ENCODE measurements at regions not wholly inside any gene's neighbourhood (a gene's known extent, or its start where the extent isn't known, plus 50 kb on each side); places are given as distances from the start of the nearest gene placed in this dataset.

- H3K18ac ChIP-seq (ENCODE audit: insufficient read length, low read depth, low read length) = no peak overlapping the region
- TF ChIP-seq CTCF (conservative IDR thresholded peaks at IDR 0.05) = no peak
- no peak overlapping the region for H4K8ac ChIP-seq (replicated peaks; ENCODE audit: insufficient read length, low read depth, low read length)
- H3K4me1 ChIP-seq (ENCODE audit: insufficient read depth, low read length) = no peaks in the 10 kb centered on the region
- no peak overlapping the region for H3T11ph ChIP-seq (ENCODE audit: low read length)
- no peak overlapping the region for H3K23ac ChIP-seq (ENCODE audit: insufficient read length, low read depth, low read length)
- no peaks in the 10 kb centered on the region for H3K27me3 ChIP-seq (ENCODE audit: insufficient read depth, low read length)
- H2BK20ac ChIP-seq (ENCODE audit: low read depth, low read length, poor library complexity, severe bottlenecking) = no peak overlapping the region
- H3K23me2 ChIP-seq (ENCODE audit: insufficient read length, low read depth, low read length, poor library complexity, severe bottlenecking) = no peaks in the 10 kb centered on the region
- no peak overlapping the region for H3K4me2 ChIP-seq (ENCODE audit: insufficient read depth, insufficient read length, low read length)
- H4K5ac ChIP-seq (ENCODE audit: insufficient read length, low read depth, low read length) = no peak overlapping the region
- no peak overlapping the region for H2BK12ac ChIP-seq (ENCODE audit: insufficient read length, low read depth, low read length)
- H3K56ac ChIP-seq (ENCODE audit: insufficient read length, low read depth, low read length) = no peak overlapping the region
- WGBS (ENCODE audit: extremely low coverage, insufficient read length, low lambda C conversion rate) = no CpG with 5 or more reads among the region's 13 CpGs
- no peaks in the 10 kb centered on the region; a peak in 2 of 5 replicates for H3K9me3 Mint-ChIP-seq
- no peaks in the 10 kb centered on the region for H3K79me2 ChIP-seq (ENCODE audit: insufficient read depth, low read length)
- H2BK120ac ChIP-seq (ENCODE audit: low read depth, low read length, poor library complexity, severe bottlenecking) = no peak overlapping the region
- H3K4ac ChIP-seq (ENCODE audit: low read depth, low read length) = no peak overlapping the region
- H3K9ac ChIP-seq (ENCODE audit: extremely low read depth, insufficient read length, low read length) = no peak overlapping the region
- H3K36me3 Mint-ChIP-seq (ENCODE audit: insufficient read depth in 1 of 3, low read depth in 3 of 3) = no peaks in the 10 kb centered on the region; a peak in 1 of 7 replicates
- peaks cover 0 to 7% of the 10 kb centered on the region in 2 experiments; a peak in 2 of 4 replicates for H3K4me1 Mint-ChIP-seq
- H3K27ac Mint-ChIP-seq = no peak overlapping the region
- H3K27me3 Mint-ChIP-seq (ENCODE audit: low read depth) = no peaks in the 10 kb centered on the region
- no peak overlapping the region for H3K4me3 Mint-ChIP-seq
- H4K20me1 ChIP-seq (ENCODE audit: control insufficient read depth, insufficient read depth, insufficient read length) = no peaks in the 10 kb centered on the region
- no peak overlapping the region for H2BK15ac ChIP-seq (ENCODE audit: low read depth, low read length)
- H3K27ac ChIP-seq (ENCODE audit: insufficient read length, low read depth, low read length) = no peak overlapping the region
- H4K91ac ChIP-seq (ENCODE audit: insufficient read length, low read depth, low read length) = no peak overlapping the region
- no peak overlapping the region for H2AK5ac ChIP-seq (ENCODE audit: insufficient read length, low read length)
- no peak overlapping the region for H2BK5ac ChIP-seq (ENCODE audit: insufficient read length, low read length)
- no peaks in the 10 kb centered on the region for H3K9me3 ChIP-seq (ENCODE audit: control insufficient read depth, low read depth, low read length)
- DNase-seq = no peak
- H3K14ac ChIP-seq (ENCODE audit: insufficient read depth, low read length) = no peak overlapping the region
- no peaks in the 10 kb centered on the region for H3K79me1 ChIP-seq (ENCODE audit: insufficient read depth, low read depth, low read length, poor library complexity, severe bottlenecking)
- H2AFZ ChIP-seq (ENCODE audit: low read length) = no peak overlapping the region
These were observed 229.7 kb downstream of the ICE1 start for GRCh38 chr5:5652181-5652580.
